Glomerular visceral epithelial cell (primary cell): ENCODE measurements at regions not wholly inside any gene's neighbourhood (a gene's known extent, or its start where the extent isn't known, plus 50 kb on each side); places are given as distances from the start of the nearest gene placed in this dataset.
"Not testable (repeated sequence)": the region's sequence is repeated elsewhere in the genome, so short reads cannot be mapped to it uniquely, and the experiment has no call there.

ENCODE experiments used
- DNase-seq: peaks from one replicate; pipeline ENCODE4 v3.0.0-alpha.2; 2016; ENCODE audit errors: extremely low spot score

DNA sequence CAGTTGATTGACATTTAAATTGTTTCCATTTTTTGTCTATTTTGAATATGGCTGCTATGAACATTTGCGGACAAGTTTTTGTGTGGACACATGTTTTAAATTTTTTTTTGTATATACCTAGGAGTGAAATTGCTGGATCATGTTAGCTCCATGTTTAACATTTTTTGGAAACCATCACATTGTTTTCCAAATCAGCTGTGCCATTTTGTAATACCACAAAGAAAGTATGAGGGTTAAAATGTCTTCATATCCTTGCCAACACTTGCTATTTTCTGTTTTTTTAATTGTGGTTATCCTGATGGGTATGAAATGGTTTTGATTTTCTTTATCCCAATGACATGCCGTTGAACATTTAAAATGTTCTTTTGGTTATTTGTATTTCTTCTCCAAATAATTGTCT, 52.1 kb downstream of the CARTPT start:
- no peak for DNase-seq

DNA sequence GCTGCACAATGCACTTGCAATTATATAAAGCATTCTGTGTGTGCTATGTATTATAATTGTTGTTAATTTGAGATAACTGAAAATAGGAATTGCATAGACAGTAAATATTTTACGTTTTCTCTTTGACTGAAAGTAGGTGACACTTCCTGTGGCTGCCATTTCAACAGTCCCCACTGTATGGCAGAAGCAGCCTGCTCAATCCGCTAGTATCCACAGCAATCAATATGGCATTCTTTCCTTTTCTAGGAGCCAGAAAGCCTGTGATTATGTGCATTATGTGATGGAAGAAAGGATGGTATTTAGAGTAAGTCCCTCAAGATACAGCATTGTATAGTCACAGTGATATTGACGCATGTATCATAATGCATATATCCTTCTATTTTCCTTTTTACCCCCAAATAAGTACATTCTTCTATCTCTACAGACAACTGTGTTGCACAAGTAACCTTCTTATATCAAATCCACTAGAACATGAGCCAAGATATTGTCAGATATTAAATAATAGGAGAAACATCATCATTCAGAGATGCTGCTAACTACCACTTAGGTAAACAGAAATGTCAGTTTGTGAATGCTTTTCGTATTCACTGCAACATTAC, 59.7 kb downstream of the CARTPT start:
- DNase-seq, result peak; percentile 13

DNA sequence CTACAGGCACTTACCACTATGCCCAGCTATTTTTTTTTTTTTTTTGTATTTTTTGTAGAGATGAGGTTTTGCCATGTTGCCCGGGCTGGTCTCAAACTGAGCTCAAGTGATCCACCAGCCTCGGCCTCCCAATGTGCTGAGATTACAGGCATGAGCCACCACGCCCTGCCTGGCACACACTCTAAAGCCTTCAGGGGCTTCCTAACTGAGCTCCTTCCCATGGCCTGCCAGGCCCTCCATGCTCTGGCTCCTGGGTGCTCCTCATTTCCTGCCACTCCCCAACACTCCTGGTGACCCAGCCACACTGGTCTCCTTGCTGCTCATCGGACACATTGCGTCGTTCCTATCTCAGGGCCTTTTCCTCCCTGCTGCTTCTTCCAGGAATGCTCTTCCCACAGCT, 61.5 kb downstream of the CARTPT start:
- DNase-seq, result no peak

DNA sequence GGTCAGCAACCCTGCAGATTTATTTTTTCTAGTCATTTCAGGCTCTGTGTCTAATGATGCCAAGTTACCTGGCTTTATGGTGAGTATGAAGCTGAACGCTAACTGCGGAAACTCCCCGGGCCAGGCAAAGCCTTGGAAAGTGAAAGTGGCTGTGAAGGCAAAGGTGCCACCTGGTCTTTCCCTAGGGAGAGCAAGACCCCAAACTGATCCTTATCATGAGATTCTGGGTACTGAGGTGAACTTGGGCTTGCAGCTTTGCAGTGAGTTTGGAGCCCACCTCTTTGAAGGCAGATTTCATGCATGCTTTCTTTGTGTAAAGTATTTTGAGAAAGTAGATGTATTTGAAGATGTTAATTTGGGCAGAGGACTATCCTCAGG, 63.3 kb downstream of the CARTPT start:
- no peak for DNase-seq

DNA sequence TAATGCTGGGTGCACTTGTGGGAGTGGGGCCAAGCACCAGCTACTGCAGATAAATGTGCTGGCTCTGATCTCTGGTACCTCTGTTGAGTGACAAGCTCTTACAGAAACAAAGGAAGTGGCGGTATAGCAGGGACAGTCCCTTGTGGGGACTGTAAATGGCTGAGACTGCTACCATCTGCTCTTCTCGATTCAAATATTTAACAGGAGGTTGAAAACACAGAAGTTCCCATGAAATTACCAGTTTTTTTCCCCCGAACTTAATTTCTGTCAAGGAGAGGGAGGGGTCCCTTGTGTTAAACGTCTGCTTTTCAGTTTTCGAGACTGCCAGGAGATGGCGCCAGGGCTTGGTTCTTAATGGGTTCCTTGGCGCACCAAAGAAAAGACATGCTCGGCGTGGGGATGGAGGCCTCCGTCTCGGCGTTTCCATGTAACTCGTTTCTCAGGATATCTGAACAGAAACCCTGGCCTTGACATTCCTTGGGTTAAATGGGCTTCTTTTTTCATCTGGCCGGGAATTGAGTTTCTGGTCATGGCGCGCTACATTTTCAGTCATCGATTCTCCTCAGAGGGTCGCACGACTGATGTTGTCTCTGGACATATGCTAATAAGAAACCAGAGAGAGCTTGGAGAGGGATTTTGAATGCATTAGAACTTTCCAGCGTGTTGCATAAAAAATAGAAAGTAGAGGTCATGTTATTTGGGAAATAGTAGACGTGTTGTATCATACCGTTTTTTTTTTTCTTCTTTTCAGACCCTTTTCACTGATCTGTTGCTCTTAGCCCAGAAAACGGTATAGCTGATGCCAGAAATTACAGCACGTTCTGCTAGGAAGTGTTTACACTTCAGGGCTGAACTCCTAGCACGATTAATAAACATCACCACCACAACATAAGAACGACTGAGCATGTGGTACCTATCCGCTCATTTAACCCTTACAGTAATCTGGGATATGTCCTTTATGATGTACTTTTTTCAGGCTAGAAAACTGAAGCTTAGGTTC, 64.0 kb downstream of the CARTPT start:
- DNase-seq, result peak; percentile 60

DNA sequence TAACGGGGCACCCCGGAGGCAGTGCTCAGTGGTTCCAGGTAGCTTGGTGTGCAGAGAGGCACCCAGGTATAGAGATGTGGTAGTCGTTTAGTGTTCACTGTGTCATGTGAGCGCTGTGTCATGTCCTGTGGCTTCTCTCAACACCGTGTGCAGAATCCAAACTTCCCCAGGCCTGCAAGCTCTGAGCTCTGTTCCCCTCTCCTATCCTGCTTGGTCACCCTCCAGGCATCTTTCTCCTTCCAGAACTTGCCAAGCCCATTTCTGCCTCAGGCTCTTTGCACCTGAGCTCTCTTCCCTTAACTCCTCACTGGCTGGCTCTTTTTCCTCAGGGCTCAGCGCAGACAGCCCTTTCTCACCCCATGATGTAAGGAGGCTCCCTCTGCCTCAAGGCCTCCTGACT, 64.8 kb downstream of the CARTPT start:
- DNase-seq, result no peak

DNA sequence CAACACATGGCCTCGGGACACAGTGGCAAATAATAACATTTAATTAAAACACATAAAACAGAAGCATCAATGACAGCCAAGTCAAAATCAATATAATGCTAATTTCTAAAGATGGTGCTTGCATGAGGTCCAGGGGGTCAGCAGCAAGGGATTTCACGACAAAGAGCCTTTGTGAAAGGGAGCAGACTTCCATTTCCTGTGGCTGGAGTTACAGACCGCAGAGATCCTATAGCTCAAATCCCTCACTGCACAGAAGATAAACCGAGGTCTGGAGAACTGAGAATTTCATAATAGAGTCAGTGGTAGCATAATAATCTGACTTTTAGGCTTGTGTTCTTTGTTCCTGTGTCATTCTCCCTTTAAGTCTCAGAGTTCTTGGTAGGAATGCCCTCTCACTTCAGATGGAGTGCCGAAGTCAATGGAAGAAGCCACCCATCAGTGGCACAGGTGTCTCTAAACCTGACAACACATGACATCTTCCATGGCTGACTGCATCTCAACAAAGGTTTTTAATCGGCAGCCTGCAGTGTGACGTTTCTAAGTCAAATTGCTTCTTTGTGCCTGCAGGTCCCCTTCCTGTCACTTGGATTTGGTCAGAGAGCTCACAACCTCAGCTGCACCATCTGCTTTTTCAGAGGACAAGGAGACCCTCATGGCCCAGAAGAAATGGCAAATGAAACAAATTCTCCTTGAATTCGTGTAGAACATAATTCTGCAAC, 67.4 kb downstream of the CARTPT start:
- DNase-seq, result no peak

DNA sequence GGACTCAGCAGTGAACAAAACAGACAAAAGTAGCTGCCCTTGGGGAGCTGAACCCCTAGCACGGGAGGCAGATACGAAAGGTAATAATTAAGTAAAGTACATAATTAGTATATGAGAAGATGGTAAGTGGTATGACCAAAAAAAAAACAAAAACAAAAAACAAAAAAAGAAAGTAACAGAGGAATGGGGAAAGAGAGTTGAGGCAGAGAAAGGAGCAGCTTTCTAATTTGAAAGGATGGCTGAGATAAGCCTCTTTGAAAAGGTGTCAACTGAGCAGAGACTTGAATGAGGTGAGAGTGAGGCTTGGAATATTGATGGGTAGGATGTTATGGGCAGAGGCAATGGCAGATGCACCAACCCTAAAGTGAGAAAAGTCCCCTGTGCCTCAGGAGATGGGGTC, 69.7 kb downstream of the CARTPT start:
- no peak for DNase-seq

DNA sequence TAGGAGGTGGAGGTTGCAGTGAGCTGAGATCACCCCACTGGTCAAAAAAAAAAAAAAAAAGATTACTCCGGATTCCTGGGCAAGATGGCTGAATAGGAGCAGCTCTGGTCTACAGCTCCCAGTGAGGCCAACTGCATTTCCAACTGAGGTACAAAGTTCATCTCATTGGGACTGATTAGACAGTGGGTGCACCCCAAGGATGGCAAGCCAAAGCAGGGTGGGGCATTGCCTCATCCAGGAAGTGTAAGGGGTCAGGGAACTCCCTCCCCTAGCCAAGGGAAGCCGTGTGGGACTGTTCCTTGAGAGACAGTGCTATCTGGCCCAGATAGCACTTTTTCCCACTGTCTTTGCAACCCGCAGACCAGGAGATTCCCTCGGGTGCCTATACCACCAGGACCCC, 70.7 kb downstream of the CARTPT start:
- no peak for DNase-seq

DNA sequence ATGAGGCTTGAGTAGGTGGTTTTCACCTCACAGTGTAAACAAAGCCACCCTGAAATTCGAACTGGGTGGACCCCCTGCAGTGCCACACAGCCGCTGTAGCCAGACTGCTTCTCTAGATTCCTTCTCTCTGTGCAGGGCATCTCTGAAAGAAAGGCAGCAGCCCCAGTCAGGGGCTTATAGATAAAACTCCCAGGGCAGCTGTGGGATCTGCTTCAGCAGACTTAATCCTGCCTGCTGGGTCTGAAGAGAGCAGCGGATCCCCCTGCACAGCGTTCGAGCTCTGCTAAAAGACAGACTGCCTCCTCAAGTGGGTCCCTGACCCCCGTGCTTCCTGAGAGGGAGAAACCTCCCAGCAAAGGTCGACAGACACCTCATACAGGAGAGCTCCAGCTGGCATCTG, 71.4 kb downstream of the CARTPT start:
- DNase-seq, result no peak

DNA sequence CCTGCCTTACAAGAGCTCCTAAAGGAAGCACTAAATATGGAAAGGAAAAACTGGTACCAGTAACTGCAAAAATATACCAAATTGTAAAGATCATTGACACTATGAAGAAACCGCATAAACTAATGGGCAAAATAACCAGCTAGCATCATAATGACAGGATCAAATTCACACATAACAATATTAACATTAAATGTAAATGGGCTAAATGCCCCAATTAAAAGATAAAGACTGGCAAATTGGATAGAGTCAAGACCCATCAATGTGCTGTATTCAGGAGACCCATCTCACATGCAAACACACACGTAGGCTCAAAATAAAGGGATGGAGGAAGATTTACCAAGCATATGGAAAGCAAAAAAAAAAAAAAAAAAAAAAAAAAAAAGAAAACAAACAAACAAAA, 73.0 kb downstream of the CARTPT start:
- not testable (repeated sequence) for DNase-seq

DNA sequence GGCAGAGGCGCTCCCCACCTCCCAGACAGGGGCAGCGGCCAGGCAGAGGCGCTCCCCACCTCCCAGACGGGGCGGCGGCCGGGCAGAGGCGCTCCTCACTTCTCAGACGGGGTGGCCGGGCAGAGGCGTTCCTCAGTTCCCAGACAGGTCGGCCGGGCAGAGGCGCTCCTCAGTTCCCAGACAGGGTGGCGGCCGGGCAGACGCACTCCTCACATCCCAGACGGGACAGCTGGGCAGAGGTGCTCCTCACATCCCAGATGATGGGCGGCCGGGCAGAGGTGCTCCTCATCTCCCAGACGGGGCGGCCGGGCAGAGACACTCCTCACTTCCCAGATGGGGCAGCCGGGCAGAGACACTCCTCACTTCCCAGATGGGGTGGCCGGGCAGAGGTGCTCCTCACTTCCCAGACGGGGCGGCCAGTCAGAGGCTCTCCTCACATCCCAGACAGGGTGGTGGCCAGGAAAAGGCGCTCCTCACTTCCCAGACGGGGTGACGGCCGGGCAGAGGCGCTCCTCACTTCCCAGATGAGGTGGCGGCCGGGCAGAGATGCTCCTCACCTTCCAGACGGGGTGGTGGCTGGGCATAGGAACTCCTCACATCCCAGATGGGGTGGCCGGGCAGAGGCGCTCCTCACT, 75.1 kb downstream of the CARTPT start:
- DNase-seq, result no peak

DNA sequence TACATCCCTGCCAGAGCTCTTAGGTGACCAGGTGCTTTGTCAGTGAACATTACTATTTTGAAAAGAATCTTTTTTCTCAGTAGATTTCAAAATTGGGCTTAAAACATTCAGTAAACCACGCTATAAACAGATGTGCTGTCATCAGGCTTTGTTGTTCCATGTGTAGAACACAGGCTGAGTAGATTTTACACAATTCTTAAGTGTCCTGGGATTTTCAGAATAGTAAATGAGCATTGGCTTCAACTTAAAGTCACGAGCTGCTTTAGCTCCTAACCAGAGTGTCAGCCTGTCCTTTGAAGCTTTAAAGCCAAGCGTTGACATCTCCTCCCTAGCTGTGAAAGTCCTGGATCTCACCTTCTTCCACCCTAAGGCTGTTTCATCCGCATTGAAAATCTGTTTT, 83.6 kb downstream of the CARTPT start:
- no peak for DNase-seq

DNA sequence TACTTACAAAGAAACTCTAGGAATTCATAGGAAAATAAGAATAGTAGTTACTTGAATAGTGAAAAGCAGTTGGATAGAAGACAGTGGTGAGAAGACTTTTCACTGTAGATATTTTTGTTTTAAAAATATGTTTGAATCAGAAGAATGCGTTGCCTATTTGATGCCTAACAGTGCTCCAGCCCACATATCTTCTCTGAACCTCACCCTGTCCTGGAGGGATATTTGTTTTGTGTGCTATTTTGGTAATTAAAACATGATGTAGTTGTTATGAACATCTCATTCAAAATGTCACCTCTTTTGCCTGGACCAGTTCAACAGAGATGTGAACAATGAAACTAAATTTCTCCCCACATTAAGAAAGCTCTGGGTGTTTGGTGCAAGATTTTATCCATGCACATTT, 87.6 kb downstream of the CARTPT start:
- DNase-seq, result no peak

DNA sequence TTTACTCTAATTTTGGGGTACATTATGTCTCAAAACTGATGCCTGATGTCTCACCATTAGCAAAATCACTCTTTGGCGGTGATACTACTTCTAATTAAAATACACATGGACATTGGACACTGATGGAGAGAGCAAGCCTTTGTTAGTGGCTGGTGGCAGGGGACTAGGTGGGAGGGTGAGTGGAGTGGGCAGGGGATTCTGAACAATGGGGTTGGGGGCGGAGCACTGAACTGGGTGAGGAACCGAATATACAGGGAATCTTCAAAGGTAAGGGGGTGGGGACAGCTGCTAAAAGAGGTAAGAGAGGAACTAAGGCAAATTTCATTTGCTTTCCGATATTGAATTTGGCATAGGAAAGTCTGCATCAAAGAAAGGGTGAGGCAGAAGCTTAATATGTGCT, 88.8 kb downstream of the CARTPT start:
- no peak for DNase-seq

DNA sequence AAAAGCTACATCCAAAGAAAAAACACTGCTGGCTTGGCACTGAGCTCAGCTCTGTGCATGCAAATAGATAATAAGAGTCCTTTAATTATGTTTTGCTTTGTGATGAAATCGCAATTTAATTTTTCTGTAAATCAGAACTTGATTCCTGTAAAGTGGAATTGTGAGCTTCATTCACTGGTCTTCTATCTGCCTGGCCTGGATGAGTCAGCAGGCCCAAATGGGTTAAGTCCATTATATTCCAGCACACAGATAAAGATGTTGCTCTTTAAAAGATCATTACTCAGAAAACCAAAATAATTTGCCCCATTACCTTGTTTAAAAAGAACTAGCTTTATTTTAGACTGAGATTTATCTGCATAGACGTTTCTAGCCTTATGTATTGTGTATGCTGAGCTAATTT, 90.4 kb downstream of the CARTPT start:
- DNase-seq, result no peak

DNA sequence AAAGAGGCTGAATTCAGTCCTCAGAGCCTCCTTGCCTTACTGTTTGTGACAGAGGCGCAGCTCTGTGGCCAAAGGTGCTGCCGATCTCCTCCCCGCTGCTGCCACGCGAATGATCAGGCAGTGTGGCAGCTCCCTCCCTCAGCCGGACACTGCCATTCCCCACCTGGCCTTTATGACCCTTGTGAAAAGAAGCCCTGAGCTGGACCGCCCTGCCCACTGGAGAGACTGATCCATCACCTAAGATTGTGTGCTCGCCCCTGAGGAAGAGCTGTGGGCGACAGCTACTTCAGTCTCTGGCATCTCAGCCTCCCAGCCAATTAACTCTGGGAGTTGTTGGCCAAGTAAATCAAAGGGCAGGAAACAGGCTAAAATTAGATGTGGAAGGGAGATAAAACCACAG, 90.9 kb downstream of the CARTPT start:
- no peak for DNase-seq

DNA sequence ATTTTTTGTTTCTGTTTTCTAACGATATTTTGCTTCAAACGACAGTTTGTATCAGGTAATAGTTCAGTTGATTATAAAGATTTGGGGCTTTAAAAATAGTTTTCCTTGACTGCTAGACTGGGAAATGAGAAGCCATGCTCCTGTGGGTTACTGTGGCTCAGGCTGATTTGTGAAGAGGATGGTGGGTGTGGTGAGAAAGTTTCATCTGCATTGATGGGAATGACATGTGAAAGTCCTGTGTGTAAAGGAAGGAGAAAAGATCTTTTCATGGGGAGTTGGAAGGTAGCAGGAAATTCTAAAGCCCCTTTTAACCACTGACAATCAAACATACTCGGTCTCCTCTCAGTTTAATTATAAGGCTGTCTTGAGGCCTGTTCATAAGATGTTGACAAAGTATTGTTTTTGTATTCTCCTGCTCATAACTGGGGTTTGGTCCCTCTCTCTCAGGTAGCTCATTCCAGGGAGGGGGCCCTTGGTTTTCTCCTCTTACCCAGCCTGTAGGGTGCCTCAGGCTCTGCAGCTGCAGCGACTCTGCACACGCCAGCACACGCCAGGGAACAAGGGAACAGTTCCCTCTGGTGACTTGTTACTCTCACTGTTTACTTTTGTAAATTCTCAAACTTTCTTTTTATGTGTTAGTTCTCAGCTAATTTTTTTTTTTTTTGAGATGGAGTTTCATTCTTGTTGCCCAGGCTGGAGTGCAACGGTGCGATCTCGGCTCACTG, 91.6 kb downstream of the CARTPT start:
- DNase-seq, result no peak

DNA sequence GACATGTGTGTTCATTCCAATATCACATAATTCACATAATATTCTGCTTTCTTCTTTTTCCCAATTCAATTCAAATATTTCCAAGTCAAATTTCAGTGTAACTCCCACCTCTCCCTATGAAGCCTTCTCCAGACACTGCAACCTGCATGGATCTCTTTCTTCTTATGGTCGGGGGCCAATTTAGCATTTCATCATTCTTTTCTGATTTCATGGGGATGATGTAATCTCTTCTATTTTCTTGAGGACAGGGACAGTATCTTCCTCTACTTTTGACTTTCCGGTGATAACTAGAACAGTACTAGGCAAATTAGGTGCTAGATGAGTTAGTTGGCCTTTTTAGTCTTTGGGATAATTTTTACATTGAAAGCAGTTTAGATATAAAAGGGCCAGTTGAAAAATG, 92.7 kb downstream of the CARTPT start:
- DNase-seq, result no peak

DNA sequence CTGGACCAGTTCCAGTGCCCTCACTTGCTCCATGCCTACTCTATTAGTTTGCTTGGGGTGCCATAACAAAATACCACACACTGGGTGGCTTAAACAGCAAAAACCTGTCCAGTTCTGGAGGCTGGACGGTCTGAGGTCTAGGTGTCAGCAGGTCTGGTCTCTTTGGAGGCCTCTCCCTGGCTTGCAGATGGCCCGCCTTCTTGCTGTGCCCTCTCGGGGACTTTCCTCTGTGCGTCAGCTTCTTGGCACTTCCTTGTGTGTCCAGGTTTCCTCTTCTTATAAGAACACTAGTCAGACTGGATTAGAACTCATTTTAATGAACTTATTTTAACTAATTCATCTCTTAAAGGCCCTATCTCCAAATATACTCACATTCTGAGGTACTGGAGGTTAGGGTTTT, 97.2 kb downstream of the CARTPT start:
- no peak for DNase-seq

DNA sequence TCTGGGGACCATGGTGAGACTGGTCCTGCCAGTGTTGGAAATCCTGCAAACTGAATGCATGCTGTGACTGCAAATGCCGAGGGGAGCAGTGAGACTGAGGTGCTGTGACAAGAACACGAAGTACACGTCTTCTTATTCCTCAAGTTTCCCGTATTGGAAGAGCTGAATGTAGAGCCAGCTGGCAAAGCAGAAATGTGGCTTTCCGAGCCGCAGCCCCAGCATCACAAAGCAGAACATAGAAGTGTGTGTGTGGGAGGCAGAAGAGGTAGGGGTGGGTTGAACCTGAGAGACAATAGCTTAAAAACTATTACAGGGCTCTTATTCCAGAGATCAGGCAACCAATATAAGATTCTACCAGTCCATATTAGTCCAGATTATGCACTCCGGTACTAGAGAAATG, 98.8 kb downstream of the CARTPT start:
- no peak for DNase-seq

DNA sequence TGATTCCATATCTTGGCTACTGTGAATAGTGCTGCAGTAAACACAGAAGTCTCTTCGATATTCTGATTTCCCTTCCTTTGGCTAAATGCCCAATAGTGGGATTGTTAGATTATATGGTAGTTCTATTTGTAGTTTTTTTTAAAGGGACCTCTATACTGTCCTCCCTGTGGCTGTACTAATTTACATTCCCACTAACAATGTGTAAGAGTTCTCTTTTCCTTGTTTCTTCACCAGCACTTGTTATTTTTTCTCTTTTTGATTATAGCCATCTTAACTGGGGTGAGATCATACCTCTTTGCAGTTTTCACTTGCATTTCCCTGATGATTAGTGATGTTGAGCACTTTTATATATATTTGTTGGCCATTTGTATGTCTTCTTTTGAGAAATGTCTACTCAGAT, 102.0 kb downstream of the CARTPT start:
- no peak for DNase-seq
